WERI-Rb-1 (cell line): ENCODE measurements at regions not wholly inside any gene's neighbourhood (a gene's known extent, or its start where the extent isn't known, plus 50 kb on each side); places are given as distances from the start of the nearest gene placed in this dataset.

Experiments used
- DNase-seq: peaks from one replicate; pipeline ENCODE4 v3.0.0-alpha.2; 2020
- H3K27ac ChIP-seq: fragments of 250-450 bp; sonication (Bioruptor Pico); 2 replicates; pipeline ENCODE4 v1.5.1; 2020; ENCODE audit warnings: mild to moderate bottlenecking, moderate library complexity
- H3K27me3 ChIP-seq: fragments of 250-450 bp; sonication (Bioruptor Pico); 2 replicates; pipeline ENCODE4 v1.5.1; 2021; ENCODE audit warnings: mild to moderate bottlenecking, low read depth, moderate library complexity; ENCODE audit not compliant: insufficient read depth, severe bottlenecking
- H3K36me3 ChIP-seq: fragments of 250-450 bp; sonication (Bioruptor Pico); 2 replicates; pipeline ENCODE4 v1.5.1; 2020; ENCODE audit warnings: mild to moderate bottlenecking, moderate library complexity
- H3K4me3 ChIP-seq: 2 replicates; pipeline ENCODE4 v1.5.1; 2011; ENCODE audit warnings: low read depth, mild to moderate bottlenecking, control low read depth, low read length
- H3K9me3 ChIP-seq: fragments of 250-450 bp; sonication (Bioruptor Pico); 2 replicates; pipeline ENCODE4 v1.5.1; 2021; ENCODE audit warnings: mild to moderate bottlenecking, moderate library complexity; ENCODE audit not compliant: severe bottlenecking
- CTCF ChIP-seq: IDR thresholded peaks from 2 replicates; pipeline ENCODE4 v1.5.1; 2011; ENCODE audit warnings: low read depth, mild to moderate bottlenecking, control low read depth, inconsistent platforms, low read length

GRCh38 chr17:33381201-33381600, 88.1 kb upstream of the ASIC2 start:
- no peak overlapping the region for H3K4me3 ChIP-seq
- no peaks in the 10 kb centered on the region for H3K36me3 ChIP-seq
- no peaks in the 10 kb centered on the region for H3K27me3 ChIP-seq
- TF ChIP-seq CTCF, result no peak
- DNase-seq, result no peak
- H3K27ac ChIP-seq, result no peak overlapping the region
- no peaks in the 10 kb centered on the region for H3K9me3 ChIP-seq

DNA sequence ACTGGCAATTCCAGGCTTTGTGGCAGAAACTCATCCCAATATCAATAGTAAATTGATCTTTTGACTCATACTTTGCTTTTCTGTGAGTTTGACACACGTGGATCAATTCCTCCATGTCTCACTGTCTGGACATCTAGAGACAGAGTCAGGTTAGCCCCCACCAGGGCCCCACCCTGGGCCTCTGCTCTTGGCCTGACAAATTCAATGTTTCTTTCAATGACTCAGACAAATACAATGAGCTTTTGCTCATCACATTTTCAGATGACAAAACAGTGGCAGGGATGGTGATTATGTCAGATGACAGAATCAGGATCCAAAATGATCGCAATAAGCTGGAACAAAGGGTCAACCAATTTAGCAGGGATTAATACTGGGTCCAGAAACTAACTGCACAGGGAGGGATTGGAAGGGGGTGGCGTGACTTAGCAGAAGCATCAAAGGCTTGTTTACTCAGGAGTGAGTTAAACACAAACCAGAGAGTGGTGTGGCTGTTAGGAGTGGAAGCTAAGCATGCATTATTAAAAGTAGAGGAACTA, 90.5 kb upstream of the ASIC2 start:
- H3K4me3 ChIP-seq, result no peak overlapping the region
- no peaks in the 10 kb centered on the region for H3K27me3 ChIP-seq
- no peak for DNase-seq
- no peak for TF ChIP-seq CTCF
- no peaks in the 10 kb centered on the region for H3K9me3 ChIP-seq
- no peaks in the 10 kb centered on the region for H3K36me3 ChIP-seq
- H3K27ac ChIP-seq, result no peak overlapping the region

DNA sequence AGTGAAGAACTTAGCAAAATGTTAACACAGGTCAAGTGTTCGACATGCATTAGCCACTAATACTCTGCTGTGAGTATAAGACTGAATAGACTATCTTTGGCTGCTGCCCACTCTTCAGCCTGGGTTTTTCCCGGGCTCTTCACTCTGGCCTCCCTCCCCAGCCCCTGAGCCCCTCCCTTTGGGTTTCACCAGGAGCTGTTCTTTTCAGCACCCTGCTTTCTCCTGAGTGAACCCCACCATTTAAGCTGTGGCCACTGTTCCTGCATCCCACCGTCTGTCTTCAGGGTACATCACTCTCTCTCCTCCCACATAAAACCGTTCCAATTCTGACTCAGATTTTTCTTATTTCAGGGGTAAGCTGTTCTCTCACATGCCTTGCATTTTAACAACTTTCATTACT, 92.0 kb upstream of the ASIC2 start:
- no peak for TF ChIP-seq CTCF
- no peaks in the 10 kb centered on the region for H3K36me3 ChIP-seq
- H3K4me3 ChIP-seq, result no peak overlapping the region
- H3K9me3 ChIP-seq, result no peaks in the 10 kb centered on the region
- no peak overlapping the region for H3K27ac ChIP-seq
- no peaks in the 10 kb centered on the region for H3K27me3 ChIP-seq
- DNase-seq, result no peak

GRCh38 chr17:33385713-33386112, 92.6 kb upstream of the ASIC2 start:
- H3K4me3 ChIP-seq, result no peak overlapping the region
- no peak overlapping the region for H3K27ac ChIP-seq
- H3K27me3 ChIP-seq, result no peaks in the 10 kb centered on the region
- no peak for DNase-seq
- no peak for TF ChIP-seq CTCF
- no peaks in the 10 kb centered on the region for H3K36me3 ChIP-seq
- no peaks in the 10 kb centered on the region for H3K9me3 ChIP-seq

DNA sequence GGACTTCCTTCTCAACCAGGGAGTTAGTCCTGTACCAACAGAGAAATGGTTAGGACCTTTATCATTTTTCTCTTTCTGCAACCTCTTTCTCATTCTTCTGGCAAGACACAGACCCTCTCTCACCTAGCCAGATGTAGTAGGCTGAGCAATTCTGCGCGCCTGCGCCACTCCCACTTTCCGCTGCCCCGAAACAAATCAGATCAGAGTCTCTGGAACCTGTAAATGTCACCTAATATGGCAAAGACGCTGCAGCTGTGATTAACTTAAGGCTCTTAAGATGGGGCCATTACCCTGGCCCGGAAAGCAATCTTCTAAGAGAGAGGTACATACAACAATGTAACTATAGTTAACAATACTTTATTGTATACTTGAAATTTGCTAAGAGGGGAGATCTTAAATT, 94.3 kb upstream of the ASIC2 start:
- H3K36me3 ChIP-seq, result no peaks in the 10 kb centered on the region

More for the DNA sequence above, 94.3 kb upstream of the ASIC2 start:
- Histone ChIP-seq H3K9me3 (no peaks in the 10 kb centered on the region), H3K4me3 (no peak overlapping the region), H3K27me3 (no peaks in the 10 kb centered on the region), H3K27ac (peak overlapping the region; percentile 31)
- DNase-seq, result peak; percentile 71
- no peak for TF ChIP-seq CTCF
